Stimulated activated naive B cell treated with anti-CD40 and anti-IgM and Interleukin-4, amounts not matched to agents 10 μg/mL and 1 μg/mL and 100 μg/mL, for 72 hours (primary cell): ENCODE measurements at regions not wholly inside any gene's neighbourhood (a gene's known extent, or its start where the extent isn't known, plus 50 kb on each side); places are given as distances from the start of the nearest gene placed in this dataset.

Source experiments
- ATAC-seq, 2 donors: fragments of 150-1000 bp; cut with Tn5 transposase; replicated peaks; 2 replicates each; pipeline ENCODE4 v1.10.0; 2021; ENCODE audit warnings: moderate library complexity in 1 of 2
- DNase-seq: peaks from one replicate; pipeline ENCODE4 v3.0.0; 2021
- H3K27ac Mint-ChIP-seq: one replicate; pipeline ENCODE4 v1.8.0; 2022; ENCODE audit warnings: mild to moderate bottlenecking, mixed read lengths
- H3K27me3 Mint-ChIP-seq, 2 donors: one replicate each; pipeline ENCODE4 v1.8.0; 2022; ENCODE audit warnings: mixed read lengths in 2 of 2
- H3K36me3 Mint-ChIP-seq, 2 donors: one replicate each; pipeline ENCODE4 v1.8.0; 2022; ENCODE audit warnings: mixed read lengths in 2 of 2, mild to moderate bottlenecking in 1 of 2
- H3K4me1 Mint-ChIP-seq, 2 donors: one replicate each; pipeline ENCODE4 v1.8.0; 2022; ENCODE audit warnings: mixed read lengths in 2 of 2, mild to moderate bottlenecking in 1 of 2
- H3K4me3 Mint-ChIP-seq, 2 donors: one replicate each; pipeline ENCODE4 v1.8.0; 2022; ENCODE audit warnings: mild to moderate bottlenecking in 2 of 2, mixed read lengths in 2 of 2, moderate library complexity in 1 of 2
- H3K9me3 Mint-ChIP-seq, 2 donors: one replicate each; pipeline ENCODE4 v1.8.0; 2022; ENCODE audit warnings: mixed read lengths in 2 of 2, mild to moderate bottlenecking in 1 of 2

DNA sequence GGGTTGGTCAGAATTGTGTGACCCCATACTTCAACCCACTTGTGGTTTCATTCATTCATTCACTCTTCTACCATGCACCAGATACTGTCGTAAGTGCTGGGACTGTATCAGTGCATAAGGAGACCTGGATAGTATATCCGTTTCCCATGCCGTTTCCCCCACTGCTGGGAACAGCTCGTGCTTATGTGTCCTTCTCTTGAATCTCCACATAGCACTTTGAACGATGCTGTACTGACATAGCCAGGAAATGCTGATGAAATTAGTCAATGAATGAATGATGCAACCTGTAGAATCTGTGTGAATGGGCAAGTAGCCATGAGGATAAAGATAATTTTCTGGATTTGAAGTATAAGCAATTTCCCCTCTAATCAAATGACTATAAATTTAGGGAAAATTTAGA lies 276.1 kb downstream of the BCL2 start:
- Mint-ChIP-seq H3K4me1 (peaks cover 22 to 35% of the 10 kb centered on the region in 2 donors), H3K9me3 (peaks cover 10 to 11% of the 10 kb centered on the region in 2 donors), H3K27me3 (no peaks in the 10 kb centered on the region), H3K36me3 (peaks cover 9 to 16% of the 10 kb centered on the region in 2 donors), H3K4me3 (no peak overlapping the region), H3K27ac (no peak overlapping the region)
- ATAC-seq, result no peak
- no peak for DNase-seq

DNA sequence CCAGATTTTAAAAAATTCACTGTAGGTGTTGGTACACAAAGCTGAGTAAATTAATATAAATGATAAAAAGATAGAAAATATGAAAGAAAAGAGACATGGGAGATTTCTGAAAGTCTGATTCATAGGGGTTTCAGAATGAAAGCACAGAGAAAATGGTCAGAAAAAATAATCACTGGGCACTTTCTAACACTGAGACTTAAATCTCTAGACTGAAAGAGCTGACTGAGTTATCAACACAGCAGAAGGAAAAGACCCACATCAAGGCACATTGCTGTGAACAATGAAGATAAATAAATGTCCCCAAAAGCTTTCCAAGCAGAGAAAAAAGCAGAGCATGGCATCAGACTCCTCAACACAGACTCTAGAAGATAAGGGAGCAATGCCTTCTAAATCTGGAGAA lies 277.2 kb downstream of the BCL2 start:
- no peak overlapping the region for H3K4me3 Mint-ChIP-seq
- no peak overlapping the region for H3K27ac Mint-ChIP-seq
- H3K36me3 Mint-ChIP-seq, result peaks cover 9 to 16% of the 10 kb centered on the region in 2 donors
- ATAC-seq (no peak), DNase-seq (no peak)
- peaks cover 22 to 36% of the 10 kb centered on the region in 2 donors for H3K4me1 Mint-ChIP-seq
- H3K27me3 Mint-ChIP-seq, result no peaks in the 10 kb centered on the region
- H3K9me3 Mint-ChIP-seq, result peaks cover 10 to 11% of the 10 kb centered on the region in 2 donors

DNA sequence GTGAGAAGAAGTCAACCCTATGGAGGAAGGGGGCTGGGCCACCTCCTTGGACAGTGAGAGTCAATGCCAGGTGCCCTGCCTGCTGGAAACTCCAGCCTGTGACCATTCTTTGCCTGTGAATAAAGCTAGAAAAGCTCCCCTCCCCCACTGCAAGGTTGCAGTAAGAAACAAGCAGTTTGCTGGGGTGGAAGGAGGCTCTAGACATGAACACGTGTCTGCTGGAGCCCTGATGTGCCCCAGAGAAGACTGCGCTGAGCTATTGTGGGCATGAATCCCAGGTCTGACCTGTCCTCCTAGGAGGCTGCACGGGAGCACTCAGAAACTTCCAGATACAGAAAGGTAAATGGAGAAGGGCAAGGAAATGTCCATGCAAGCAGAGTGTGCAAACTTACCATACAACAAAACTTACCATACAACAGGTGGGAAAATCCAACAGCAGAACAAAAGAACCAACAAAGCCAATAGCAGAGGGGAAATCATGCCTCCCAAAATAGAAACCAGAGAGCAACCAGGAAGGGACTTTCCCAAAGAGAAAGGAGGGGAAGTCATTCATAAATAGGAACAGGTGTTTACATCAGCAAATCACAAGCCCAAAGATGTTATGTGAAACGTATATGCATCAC lies 278.7 kb downstream of the BCL2 start:
- peak overlapping the region; percentile 57 to 63 for H3K4me3 Mint-ChIP-seq
- DNase-seq, result peak; percentile 36
- H3K27ac Mint-ChIP-seq, result peak overlapping the region; percentile 92

DNA sequence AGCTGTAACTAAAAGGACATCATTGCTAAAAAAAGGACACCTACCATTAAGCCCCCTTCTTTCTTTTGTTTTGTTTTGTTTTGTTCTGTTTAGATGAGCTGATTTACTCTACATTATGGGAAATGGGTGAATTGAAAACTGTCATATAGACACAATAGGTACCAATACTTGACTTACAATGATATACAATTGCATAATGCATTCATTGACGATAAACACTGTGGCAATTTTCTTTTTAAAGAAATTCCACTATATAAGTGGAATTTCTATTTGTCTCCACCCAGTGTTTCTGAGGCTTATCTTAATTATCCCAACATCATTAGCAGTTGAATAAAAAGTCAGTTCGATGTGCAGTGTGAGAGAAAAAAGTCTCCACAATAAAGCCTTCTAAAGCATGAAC lies 282.1 kb downstream of the BCL2 start:
- DNase-seq (no peak), ATAC-seq (no peak)
- peaks cover 6 to 7% of the 10 kb centered on the region in 2 donors for H3K9me3 Mint-ChIP-seq
- H3K4me1 Mint-ChIP-seq, result peaks cover 21 to 32% of the 10 kb centered on the region in 2 donors
- H3K27me3 Mint-ChIP-seq, result no peaks in the 10 kb centered on the region
- H3K36me3 Mint-ChIP-seq, result peaks cover 5 to 11% of the 10 kb centered on the region in 2 donors
- no peak overlapping the region for H3K27ac Mint-ChIP-seq
- H3K4me3 Mint-ChIP-seq, result no peak overlapping the region

More for the DNA sequence above, 278.7 kb downstream of the BCL2 start:
- Mint-ChIP-seq H3K9me3 (peaks cover 10 to 11% of the 10 kb centered on the region in 2 donors), H3K36me3 (peaks cover 9 to 16% of the 10 kb centered on the region in 2 donors), H3K27me3 (no peaks in the 10 kb centered on the region), H3K4me1 (peaks cover 24 to 41% of the 10 kb centered on the region in 2 donors)
- peak; percentile 89 to 90 for ATAC-seq

DNA sequence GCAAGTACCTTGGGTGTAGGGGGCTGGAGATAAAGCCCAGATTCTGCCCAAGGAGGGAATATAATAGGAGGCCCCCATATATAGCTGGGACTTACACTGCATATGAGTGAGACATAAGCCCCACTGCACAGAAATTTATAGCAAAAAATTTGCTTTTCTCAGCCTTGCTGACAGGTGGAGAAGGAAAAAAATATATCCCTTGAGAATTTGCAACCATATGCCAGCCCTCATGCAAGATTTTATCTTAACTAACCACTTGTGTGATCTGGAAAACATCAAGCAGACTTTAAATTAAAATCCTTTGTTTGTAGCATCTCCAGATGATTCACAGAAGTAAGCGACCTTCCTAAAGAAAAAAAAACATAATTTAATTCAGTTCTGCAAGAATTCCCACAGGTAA lies 288.2 kb downstream of the BCL2 start:
- Mint-ChIP-seq H3K27ac (no peak overlapping the region), H3K4me3 (no peak overlapping the region), H3K27me3 (no peaks in the 10 kb centered on the region), H3K9me3 (peaks cover 5% of the 10 kb centered on the region in 2 donors), H3K36me3 (peaks cover 0 to 5% of the 10 kb centered on the region in 2 donors), H3K4me1 (peaks cover 9 to 14% of the 10 kb centered on the region in 2 donors)
- ATAC-seq (no peak), DNase-seq (no peak)
